OCI-LY3 (cell line): ENCODE measurements at regions not wholly inside any gene's neighbourhood (a gene's known extent, or its start where the extent isn't known, plus 50 kb on each side); places are given as distances from the start of the nearest gene placed in this dataset.

Experiments
- EZH2phosphoT487 ChIP-seq: fragments of 200-600 bp; shearing (Covaris generic); IDR thresholded peaks from 2 replicates; pipeline ENCODE4 v1.6.1; 2018; ENCODE audit warnings: antibody characterized with exemption, mixed run types, low read depth
- TF ChIP-seq, protein P1 (sequence below): fragments of 200-600, 300-600 bp; sonication (generic); IDR thresholded peaks from 2 replicates; pipeline ENCODE4 v1.5.1; 2014; ENCODE audit warnings: antibody characterized with exemption, low read length, low read depth

DNA sequence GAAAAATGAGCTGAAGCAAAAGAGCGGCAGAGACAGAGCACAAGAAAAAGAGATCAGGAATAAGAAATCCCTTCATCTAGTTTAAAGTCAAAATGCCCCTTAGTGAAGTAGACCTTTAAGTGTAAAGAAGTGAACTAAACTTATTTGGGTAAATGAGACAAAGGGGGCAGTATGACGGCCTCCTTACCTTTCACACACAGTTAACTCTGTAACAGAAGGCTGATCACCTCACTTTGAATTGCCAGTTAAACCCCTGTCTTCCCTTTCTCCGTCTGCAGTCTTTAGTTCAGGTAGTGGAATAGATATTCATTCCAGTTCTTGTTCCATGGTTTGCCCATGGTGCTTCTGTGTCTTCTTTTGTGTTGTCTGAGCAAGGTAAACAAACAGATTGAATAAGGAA is 1029.8 kb downstream of the DIAPH3 start:
- TF ChIP-seq, protein P1, sequence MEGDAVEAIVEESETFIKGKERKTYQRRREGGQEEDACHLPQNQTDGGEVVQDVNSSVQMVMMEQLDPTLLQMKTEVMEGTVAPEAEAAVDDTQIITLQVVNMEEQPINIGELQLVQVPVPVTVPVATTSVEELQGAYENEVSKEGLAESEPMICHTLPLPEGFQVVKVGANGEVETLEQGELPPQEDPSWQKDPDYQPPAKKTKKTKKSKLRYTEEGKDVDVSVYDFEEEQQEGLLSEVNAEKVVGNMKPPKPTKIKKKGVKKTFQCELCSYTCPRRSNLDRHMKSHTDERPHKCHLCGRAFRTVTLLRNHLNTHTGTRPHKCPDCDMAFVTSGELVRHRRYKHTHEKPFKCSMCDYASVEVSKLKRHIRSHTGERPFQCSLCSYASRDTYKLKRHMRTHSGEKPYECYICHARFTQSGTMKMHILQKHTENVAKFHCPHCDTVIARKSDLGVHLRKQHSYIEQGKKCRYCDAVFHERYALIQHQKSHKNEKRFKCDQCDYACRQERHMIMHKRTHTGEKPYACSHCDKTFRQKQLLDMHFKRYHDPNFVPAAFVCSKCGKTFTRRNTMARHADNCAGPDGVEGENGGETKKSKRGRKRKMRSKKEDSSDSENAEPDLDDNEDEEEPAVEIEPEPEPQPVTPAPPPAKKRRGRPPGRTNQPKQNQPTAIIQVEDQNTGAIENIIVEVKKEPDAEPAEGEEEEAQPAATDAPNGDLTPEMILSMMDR = no peak
- TF ChIP-seq EZH2phosphoT487 = no peak
